GM23338 (cell line): ENCODE measurements at regions not wholly inside any gene's neighbourhood (a gene's known extent, or its start where the extent isn't known, plus 50 kb on each side); places are given as distances from the start of the nearest gene placed in this dataset.

Source experiments
- ATAC-seq: fragments of 200-7000 bp; cut with Tn5 transposase; 3 replicates; pipeline ENCODE4 v1.9.1; 2020
- DNase-seq: peaks from one replicate; pipeline ENCODE4 v3.0.0-alpha.2; 2015; ENCODE audit warnings: low spot score
- H2AFZ ChIP-seq: fragments of 200-600 bp; sonication (generic); 2 replicates; pipeline ENCODE4 v1.8.0; 2016; ENCODE audit warnings: antibody characterized with exemption, mild to moderate bottlenecking, moderate library complexity
- H3F3A ChIP-seq: fragments of 200-600 bp; sonication (generic); replicated peaks from 2 replicates; pipeline ENCODE4 v1.8.0; 2017; ENCODE audit warnings: antibody characterized with exemption, mixed run types, low read depth
- H3K27ac ChIP-seq: fragments of 200-600 bp; sonication (generic); 2 replicates; pipeline ENCODE4 v1.6.1; 2016; ENCODE audit warnings: low read depth
- H3K27me3 ChIP-seq: fragments of 200-600 bp; sonication (generic); 2 replicates; pipeline ENCODE4 v1.8.0; 2016; ENCODE audit warnings: mild to moderate bottlenecking, mixed run types, moderate library complexity; ENCODE audit not compliant: insufficient read depth
- H3K36me3 ChIP-seq: fragments of 200-600 bp; sonication (generic); 2 replicates; pipeline ENCODE4 v1.8.0; 2016; ENCODE audit warnings: mild to moderate bottlenecking; ENCODE audit not compliant: insufficient read depth
- H3K4me1 ChIP-seq: fragments of 200-600 bp; sonication (generic); 2 replicates; pipeline ENCODE4 v1.8.0; 2016; ENCODE audit warnings: mild to moderate bottlenecking, moderate library complexity; ENCODE audit not compliant: insufficient read depth
- H3K4me2 ChIP-seq: fragments of 200-600 bp; sonication (generic); 2 replicates; pipeline ENCODE4 v1.7.1; 2017; ENCODE audit warnings: mixed run types
- H3K4me3 ChIP-seq: fragments of 200-600 bp; sonication (generic); 2 replicates; pipeline ENCODE4 v1.6.1; 2016; ENCODE audit warnings: mixed run types
- H3K79me2 ChIP-seq: fragments of 200-600 bp; sonication (generic); replicated peaks from 2 replicates; pipeline ENCODE4 v1.8.0; 2017; ENCODE audit warnings: mild to moderate bottlenecking; ENCODE audit not compliant: insufficient read depth
- H3K9me2 ChIP-seq: fragments of 200-600 bp; sonication (generic); 2 replicates; pipeline ENCODE4 v1.8.0; 2017; ENCODE audit not compliant: insufficient read depth
- H4K20me1 ChIP-seq: fragments of 200-600 bp; sonication (generic); replicated peaks from 2 replicates; pipeline ENCODE4 v1.8.0; 2017; ENCODE audit warnings: mild to moderate bottlenecking; ENCODE audit not compliant: insufficient read depth
- H3K27ac Mint-ChIP-seq: 2 replicates; pipeline ENCODE4 v1.8.0; 2020; ENCODE audit warnings: inconsistent platforms, mild to moderate bottlenecking, moderate library complexity, mixed read lengths
- H3K27me3 Mint-ChIP-seq: 3 replicates; pipeline ENCODE4 v1.8.0; 2022; ENCODE audit warnings: low read depth, mild to moderate bottlenecking, moderate library complexity, mixed read lengths, inconsistent platforms; ENCODE audit not compliant: insufficient read depth, poor library complexity
- H3K36me3 Mint-ChIP-seq: 3 replicates; pipeline ENCODE4 v1.8.0; 2021; ENCODE audit warnings: low read depth, mild to moderate bottlenecking, inconsistent platforms, moderate library complexity, mixed read lengths
- H3K4me1 Mint-ChIP-seq: 3 replicates; pipeline ENCODE4 v1.8.0; 2020; ENCODE audit warnings: mild to moderate bottlenecking, inconsistent platforms, mixed read lengths
- H3K4me3 Mint-ChIP-seq: 3 replicates; pipeline ENCODE4 v1.8.0; 2021; ENCODE audit warnings: moderate library complexity, mild to moderate bottlenecking, inconsistent platforms, mixed read lengths
- H3K9me3 Mint-ChIP-seq: 3 replicates; pipeline ENCODE4 v1.8.0; 2020; ENCODE audit warnings: moderate library complexity, mild to moderate bottlenecking, inconsistent platforms, mixed read lengths
- CREB1 ChIP-seq: fragments of 250-450 bp; sonication (Bioruptor Pico); IDR thresholded peaks from 2 replicates; pipeline ENCODE4 v1.5.0; 2020; ENCODE audit warnings: low read depth, mild to moderate bottlenecking, moderate library complexity
- CTCF ChIP-seq, 2 experiments: fragments of 200-600 bp in 1 of 2; sonication (generic) in 1 of 2; conservative IDR thresholded peaks; 2 replicates each; pipeline versions ENCODE4 v1.5.1 to v1.6.1; 2016 to 2017; ENCODE audit warnings: antibody characterized with exemption in 2 of 2, low read depth in 2 of 2, mild to moderate bottlenecking in 2 of 2, moderate library complexity in 1 of 2
- ETS1 ChIP-seq: IDR thresholded peaks from 2 replicates; pipeline ENCODE4 v1.6.1; 2016; ENCODE audit warnings: antibody characterized with exemption
- EZH2 ChIP-seq: fragments of 200-600 bp; sonication (generic); IDR thresholded peaks from one replicate; pipeline ENCODE4 v1.8.0; 2017; ENCODE audit warnings: antibody characterized with exemption, mild to moderate bottlenecking, low read depth; ENCODE audit not compliant: unreplicated experiment
- JUNB ChIP-seq: IDR thresholded peaks from one replicate; pipeline ENCODE4 v1.6.1; 2016; ENCODE audit warnings: antibody characterized with exemption; ENCODE audit not compliant: unreplicated experiment
- NANOG ChIP-seq: IDR thresholded peaks from 2 replicates; pipeline ENCODE4 v1.6.1; 2016; ENCODE audit warnings: antibody characterized with exemption, borderline replicate concordance
- POLR2AphosphoS5 ChIP-seq: IDR thresholded peaks from 2 replicates; pipeline ENCODE4 v1.6.1; 2016; ENCODE audit warnings: antibody characterized with exemption, low read depth
- REST ChIP-seq: IDR thresholded peaks from one replicate; pipeline ENCODE4 v1.6.1; 2018; ENCODE audit warnings: antibody characterized with exemption; ENCODE audit not compliant: unreplicated experiment
- ZNF331 ChIP-seq: fragments of 250-450 bp; sonication (Bioruptor Pico); IDR thresholded peaks from 2 replicates; pipeline ENCODE4 v1.5.0; 2020; ENCODE audit warnings: low read depth, mild to moderate bottlenecking, moderate library complexity
- ZNF462 ChIP-seq: fragments of 250-450 bp; sonication (Bioruptor Pico); IDR thresholded peaks from 2 replicates; pipeline ENCODE4 v1.5.0; 2020; ENCODE audit warnings: mild to moderate bottlenecking, moderate library complexity

GRCh38 chr12:59867689-59868088 lies 271.9 kb downstream of the SLC16A7 start:
- H3K27ac Mint-ChIP-seq, result no peak overlapping the region
- Histone ChIP-seq H3K27ac (no peak overlapping the region), H3K27me3 (no peaks in the 10 kb centered on the region), H3K4me1 (no peaks in the 10 kb centered on the region), H3K4me2 (no peak overlapping the region), H2AFZ (no peak overlapping the region), H3K79me2 (no peaks in the 10 kb centered on the region), H4K20me1 (no peaks in the 10 kb centered on the region), H3K4me3 (no peak overlapping the region), H3F3A (no peaks in the 10 kb centered on the region), H3K36me3 (no peaks in the 10 kb centered on the region), H3K9me2 (no peaks in the 10 kb centered on the region)
- ATAC-seq (no peak), DNase-seq (no peak)
- no peaks in the 10 kb centered on the region for H3K27me3 Mint-ChIP-seq
- no peaks in the 10 kb centered on the region; the same call in 2 of the 3 replicates for H3K9me3 Mint-ChIP-seq
- H3K4me3 Mint-ChIP-seq, result no peak overlapping the region
- H3K36me3 Mint-ChIP-seq, result peaks cover 4% of the 10 kb centered on the region; the same call in 1 of the 3 replicates
- TF ChIP-seq CREB1, result no peak
- TF ChIP-seq ETS1, result no peak
- no peak for TF ChIP-seq EZH2
- no peak for TF ChIP-seq JUNB
- TF ChIP-seq POLR2AphosphoS5, result no peak
- no peak for TF ChIP-seq REST
- TF ChIP-seq CTCF (conservative IDR thresholded peaks at IDR 0.05; ENCODE audit: low read depth in 2 of 2), result no peak
- TF ChIP-seq ZNF331 (CRISPR knock-in tag), result no peak
- TF ChIP-seq ZNF462, result no peak
- no peak for TF ChIP-seq NANOG
- no peaks in the 10 kb centered on the region; the same call in 2 of the 3 replicates for H3K4me1 Mint-ChIP-seq
